ENCODE measurements at regions not wholly inside any gene's neighbourhood (a gene's known extent, or its start where the extent isn't known, plus 50 kb on each side); places are given as distances from the start of the nearest gene placed in this dataset.

DNA sequence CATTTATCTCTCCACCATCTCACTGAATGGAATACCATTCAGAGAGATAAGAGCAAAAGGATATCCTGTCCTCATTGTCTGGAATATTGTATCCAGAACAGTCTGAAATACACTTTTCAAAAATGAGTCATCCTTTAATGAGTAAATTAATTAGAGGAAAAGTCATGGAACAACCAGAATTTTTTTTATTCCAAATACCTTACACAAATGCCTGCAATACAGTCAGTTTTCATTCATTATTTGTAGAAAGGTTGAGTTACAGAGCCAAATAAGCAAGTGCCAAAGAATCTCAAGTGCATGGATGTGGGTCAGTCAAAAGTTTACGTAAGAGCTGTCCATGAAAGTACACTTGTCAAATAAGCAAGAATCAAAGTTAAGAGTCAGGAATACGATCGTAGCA, 482.6 kb downstream of the IPMK start:
- DNase-seq: no peak

DNA sequence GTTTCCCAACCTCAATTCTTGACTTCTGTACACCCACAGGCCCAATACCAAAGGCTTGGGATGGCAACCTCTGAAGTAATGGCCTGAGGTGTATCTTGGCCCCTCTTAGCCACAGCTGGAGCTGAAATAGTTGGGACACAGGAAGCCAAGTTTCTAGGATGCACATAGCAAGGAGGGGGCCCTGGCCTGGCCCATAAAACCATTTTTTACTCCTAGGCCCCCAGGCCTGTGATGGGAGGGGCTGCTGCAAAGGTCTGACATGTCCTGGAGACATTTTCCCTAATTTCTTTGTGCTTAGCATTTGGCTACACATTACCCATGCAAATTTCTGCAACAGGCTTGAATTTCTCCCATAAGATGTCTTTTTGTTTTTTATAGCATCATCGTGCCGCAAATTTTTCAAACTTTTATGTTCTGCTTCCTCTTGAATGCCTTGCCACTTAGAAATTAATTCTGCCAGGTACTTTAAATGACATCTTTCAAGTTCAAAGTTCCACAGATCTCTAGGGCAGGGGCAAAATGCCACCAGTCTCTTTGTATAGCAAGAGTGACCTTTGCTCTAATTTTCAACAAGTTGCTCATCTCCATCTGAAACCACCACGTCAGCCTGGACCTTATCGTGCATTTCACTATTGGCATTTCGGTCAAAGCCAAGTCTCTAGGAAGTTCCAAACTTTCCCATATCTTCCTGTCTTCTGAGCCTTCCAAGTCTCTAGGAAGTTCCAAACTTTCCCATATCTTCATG, 490.8 kb downstream of the IPMK start:
- DNase-seq: no peak

DNA sequence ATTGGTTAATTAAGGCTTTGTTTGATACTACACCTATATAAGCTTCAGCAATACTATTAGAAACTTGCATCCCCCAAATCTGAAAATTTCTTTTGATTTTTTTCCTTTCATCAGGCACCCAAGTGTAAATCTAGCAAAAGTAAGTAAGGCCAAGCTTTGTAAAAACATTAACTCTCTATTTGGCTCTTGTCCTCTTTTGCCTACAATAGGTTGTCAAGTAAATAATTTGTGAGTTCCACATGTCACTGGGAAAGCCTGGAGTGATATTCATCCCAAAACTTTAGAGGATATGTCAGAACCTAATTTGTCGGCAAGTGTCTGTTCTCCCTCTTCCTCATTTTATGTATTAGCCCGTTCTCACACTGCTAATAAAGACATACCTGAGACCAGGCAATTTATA, 492.4 kb downstream of the IPMK start:
- no peak for DNase-seq

DNA sequence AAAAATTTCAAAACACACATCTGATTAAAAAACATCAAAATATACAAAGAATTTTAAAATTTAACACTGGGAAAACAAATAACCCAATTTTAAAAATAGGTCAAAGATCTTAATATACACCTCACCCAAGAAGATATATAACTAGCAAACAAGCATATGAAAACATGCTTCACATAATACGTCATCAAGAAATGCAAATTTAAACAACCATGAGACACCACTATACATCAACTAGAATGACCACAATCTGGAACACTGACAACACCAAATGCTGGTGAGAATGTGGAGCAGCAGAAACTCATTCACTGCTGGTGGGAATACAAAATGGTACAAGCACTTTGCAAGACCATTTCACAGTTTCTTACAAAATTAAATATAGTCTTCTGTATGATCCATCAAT, 498.4 kb downstream of the IPMK start:
- no peak for DNase-seq

DNA sequence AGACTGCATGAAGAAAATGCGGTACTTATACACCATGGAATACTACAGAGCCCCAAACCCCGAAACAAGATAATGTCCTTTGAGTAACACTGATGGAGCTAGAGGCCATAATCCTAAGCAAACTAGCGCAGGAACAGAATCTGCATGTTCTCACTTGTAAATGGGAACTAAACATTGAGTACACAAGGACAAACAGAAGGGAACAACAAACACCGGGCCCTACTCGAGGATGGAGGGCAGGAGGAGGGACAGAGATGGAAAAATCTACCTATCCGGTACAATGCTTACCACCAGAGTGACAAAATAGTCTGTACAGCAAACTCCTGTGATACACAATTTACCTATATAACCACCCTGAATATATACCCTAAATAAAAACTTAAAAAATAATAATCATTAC, 507.9 kb downstream of the IPMK start:
- no peak for DNase-seq

DNA sequence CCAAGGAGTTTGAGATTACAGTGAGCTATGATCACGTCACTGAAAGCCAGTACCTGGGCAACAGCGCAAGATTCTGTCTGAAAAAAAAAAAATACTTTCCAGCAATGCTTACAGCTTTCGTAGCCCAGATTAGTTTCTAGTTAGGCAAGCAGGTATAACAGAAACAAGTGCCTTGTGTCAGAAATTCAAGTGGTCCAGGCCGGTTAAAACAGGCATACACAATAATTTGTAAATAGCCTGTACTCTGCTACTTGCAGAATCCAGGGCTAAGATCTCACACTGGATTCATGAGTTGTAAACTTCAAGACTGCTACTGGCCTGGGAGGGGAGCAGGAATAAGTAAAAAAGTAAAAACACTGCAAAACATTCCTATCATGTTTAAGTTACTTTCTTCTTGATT, 512.9 kb downstream of the IPMK start:
- no peak for DNase-seq

DNA sequence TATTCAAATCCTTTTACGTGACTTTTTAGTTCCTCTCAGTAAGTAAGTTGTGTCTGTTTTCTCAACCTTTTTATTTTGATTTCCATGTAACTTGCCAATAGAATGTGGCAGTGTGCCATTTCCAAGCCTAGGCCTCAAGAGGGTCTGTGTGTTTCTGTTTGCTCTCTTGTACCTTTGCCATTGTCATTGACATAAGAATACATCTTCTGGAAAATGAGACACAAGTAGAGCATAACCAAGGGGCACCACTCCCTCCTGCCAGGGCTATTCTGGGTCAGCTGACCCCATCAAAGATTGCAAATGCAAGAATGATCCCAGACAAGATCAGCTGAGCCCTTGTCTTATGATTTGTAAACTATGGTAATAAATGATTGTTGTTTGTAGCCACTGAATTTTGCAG, 524.0 kb downstream of the IPMK start:
- no peak for DNase-seq

DNA sequence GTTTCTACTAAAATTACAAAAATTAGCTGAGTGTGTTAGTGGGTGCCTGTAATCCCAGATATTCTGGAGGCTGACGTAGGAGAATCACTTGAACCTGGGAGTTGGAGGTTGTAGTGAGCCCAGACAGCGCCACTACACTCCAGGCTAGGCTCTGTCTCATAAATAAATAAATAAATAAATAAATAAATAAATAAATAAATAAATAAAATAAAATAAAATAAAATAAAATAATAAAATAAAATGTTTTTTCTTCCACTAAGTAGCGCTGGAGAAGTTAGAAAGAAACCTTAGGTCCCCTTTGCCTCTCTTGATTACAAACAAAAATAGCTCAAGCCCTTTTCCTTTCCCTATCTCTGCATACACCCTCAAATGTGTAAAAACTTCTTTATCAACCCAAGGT, 525.9 kb downstream of the IPMK start:
- no peak for DNase-seq

DNA sequence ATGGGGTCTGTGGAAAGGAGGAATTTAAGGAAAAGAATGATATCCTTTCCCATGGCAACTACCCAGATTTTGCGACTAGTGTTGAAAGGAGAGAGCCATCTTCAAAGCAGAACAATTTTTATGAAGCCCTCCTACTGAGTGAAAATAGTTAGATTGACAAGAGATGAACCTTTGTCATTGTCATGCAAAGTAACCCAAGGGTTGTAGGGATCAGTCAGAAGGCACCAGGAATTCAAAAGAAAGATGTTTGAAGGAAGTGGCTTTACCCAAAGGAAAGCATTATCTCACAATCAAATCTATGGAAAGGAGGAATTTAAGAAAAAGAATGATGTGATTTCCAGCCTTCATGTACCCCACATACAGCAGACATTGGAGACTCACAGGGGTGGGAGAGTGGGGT, 544.4 kb downstream of the IPMK start:
- DNase-seq: no peak

DNA sequence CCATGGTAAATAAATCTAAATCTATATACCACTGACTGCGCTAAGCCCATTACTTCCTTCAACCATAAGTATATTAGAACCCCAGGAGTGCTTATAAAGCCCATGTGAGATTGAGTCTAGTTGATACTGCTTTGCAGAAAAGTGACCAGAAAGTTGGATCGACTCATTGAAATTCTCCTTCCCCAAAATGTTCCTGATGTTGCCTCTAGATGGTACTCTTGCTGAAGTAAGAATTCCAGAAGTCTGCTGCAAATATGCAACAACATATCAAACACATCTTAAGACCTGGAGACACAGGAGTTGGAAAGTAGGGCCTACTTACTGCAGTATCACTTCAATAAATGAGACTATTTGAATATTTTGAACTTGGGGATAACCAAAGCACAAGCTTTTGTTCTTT, 550.8 kb downstream of the IPMK start:
- DNase-seq: no peak

DNA sequence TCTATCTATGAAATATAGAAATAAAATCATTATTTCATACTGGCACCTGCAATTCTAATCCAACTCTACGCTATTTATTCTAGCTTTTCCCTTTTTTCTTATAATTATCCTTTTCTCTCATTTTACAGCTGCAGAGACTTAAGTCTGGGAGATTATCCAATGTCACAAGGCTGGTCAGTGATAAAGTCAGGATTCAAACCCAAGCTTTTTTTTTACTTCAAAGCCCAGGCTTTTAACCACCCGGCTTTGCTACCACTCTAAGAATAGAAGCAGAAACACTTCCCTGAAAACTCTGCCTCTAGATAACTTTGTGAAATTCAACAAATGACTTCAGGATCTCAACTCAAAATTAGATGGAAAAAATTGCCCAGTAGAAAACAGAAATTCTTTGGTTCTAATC, 552.5 kb downstream of the IPMK start:
- DNase-seq: no peak

DNA sequence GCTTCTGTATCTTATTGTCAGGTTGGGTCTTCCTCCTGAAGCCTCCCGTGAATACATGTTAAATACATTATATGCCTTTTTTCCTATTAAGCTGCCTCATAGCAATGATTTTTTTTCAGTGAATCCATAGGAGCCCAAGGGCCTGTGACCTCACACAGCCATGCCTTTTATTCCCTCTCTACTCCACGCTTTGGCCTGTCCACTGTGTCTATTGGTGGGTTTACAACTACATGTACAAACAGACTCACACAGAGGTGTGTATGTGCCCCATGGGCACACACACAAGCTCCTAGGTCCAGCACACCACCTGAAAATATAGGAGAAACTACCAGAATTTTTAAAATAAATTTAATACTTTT, 560.4 kb downstream of the IPMK start:
- no peak for DNase-seq

DNA sequence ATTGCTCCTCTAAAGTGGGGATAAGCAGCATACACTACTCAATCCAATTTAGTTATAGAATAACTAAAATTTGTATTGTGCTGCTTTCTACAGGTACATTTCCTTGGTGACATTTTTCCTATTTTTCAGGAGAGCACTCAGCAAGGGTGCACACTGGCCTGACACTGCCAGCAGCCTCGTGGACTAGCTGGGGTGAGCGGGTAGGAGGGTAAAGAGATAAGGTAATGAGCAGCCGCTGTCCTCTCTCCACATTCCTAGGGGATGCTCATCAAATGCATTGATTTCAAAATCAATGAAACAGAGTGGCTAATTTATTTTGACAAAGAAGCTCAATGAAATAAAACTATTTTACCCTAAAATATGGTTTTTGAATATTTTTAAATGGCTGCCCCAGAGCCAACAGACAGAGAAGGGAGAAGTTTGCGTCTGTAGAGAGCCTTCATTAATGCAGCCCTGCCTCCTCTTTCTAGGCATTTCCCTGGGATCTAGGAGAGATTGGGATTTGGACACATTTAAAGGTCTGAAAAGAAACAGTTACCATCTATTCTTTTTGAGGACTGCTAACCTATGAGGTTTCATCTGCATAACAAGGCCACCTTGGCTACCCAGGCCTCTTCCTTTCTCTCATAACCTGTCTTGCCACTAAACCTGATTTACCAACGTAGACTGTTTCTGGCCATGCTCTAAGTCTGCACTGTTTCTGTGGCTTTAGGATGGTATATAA, 561.0 kb downstream of the IPMK start:
- no peak for DNase-seq

DNA sequence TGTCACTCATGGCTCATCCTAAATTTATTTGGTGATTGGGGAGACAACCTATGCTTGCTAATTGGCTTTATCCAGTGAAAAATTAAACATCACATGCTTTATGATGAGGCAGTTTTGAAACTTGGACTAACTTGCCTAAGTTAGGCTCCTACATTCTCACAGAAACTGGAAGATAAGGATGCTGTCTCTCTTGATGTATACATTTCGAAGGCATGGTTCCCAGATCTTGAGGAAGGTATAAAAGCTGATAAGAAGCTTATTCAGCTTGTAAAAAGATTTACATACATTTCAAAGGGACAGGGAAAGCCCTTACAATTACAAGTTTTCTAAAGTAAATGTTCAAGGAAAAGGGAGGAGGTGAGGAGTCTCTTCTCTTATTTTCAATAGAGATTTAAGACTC, 561.7 kb downstream of the IPMK start:
- no peak for DNase-seq

DNA sequence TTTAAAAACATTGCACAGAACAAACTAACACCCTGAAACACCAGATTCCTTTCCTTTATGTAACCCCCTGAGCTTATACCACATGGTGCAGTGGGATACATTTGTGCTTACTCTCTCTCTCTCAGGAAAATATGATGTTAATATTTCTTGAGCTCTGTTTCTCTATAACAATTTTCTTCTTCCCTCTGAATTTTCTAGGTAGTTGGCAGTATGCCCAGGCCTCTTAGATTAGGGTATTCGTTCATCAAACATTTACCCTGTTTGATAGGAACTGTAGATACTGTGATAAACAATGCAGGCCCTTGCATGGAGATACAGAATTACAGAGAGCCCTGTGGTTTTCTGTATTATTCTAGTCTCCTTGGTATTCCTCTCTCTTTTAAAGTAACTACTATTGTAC, 567.8 kb downstream of the IPMK start:
- no peak for DNase-seq

DNA sequence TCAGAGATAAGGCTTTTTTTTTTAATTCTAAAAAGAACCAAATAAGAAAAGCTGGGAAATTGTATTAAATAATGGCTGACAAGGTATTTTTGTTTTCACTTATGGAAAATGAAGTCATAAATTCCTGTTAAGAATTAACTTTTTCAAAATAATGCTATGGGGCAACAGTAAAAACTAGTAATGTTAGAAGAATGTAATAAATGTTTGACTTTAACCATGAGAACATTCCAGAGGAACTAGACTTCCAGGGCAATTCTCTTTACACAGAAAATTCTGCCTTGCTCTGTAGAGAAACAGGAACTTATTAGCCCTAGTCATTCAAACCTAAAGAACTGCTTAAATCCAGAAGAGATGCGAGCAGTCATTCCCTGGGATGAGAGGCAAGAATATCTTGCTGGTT, 571.1 kb downstream of the IPMK start:
- no peak for DNase-seq

DNA sequence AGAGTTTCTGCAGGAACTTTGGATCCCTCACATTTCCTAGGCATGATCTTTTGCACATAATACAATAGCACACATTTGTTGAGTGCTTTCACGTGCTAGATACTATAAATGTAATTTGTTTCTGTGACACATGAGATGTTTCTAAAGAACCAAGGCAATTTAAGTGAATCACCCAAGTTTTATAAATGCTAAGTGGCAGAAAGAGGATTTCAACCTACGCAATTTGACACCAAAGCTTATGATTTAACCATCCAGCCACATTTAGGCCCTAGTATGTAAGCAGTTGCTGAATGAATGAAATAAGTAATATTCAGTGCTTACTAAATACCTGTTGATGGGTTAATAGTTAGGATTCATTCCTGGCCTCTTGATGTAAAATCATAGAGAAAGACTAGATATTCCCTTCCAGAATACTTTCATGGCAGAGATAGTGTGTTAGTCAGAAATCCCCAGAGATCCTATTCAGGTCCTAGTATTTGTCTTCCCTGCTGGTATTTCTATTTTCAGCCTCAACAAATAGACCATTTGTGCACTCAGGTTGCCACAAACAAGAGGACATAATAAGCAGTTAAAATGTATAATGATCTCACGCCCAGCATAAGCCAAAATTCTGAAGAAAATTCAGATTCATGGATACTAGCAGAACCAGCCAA, 572.6 kb downstream of the IPMK start:
- DNase-seq: no peak

DNA sequence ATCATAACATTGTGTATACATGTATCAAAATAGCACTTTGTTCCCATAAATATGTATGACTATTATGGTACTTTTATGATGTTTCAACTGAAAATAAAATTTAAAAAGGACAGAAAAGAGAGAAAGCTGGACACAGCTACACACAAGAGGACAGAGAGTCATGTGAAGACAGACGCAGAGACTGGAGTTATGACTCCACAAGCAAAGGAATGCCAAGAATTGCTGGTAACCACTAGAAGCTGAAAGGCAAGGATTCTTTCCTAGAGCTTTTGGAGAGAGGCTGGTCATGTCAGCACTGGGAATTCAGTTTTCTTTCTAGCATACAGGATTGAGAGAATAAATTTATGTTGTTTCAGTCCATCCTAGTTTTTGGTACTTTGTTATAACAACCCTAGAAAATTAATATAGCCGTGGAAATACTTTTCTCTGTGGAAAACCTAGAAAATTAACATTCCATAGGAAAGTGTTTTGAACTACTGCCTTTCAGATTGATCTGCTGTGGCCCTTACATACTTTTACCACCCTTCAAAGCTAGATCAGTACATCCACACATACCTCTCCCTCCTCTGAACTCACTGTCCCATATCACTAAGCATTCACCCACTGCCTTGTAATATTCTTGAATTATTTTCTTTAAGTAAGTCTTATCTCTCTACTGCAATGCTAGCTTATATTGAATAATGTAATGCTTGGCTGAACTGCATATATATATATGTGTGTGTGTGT, 575.3 kb downstream of the IPMK start:
- no peak for DNase-seq

DNA sequence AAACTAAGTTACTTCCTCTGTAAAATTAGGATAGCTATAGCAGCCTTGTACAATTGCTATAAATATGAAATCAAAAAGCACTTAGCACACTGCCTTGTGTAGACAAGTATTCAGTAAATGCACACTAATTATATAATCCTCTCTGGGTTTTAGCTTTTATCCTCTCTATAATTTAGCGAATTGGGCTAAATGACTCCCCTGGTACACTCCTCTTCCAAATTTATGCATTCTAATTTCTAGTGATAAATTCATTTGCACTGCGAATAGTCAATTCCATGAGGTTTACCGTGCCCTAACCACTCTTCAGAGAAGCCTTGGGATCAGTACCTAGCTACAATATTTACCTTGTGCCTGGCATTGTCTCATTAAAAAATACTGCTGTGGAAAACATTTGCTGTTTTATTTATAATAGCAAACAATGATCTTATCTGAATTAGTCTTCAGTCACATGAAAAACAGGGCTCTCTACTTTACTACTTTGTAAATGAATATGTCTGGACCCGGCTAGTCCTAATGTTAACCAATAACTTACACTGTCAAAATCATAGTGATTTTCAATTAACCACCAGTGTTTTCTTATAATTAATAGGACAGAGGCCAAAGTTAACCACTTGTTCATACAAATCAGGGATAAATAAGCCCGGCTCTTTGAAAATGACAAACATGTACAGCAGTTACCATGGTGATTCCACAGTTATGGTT, 577.9 kb downstream of the IPMK start:
- DNase-seq: no peak

DNA sequence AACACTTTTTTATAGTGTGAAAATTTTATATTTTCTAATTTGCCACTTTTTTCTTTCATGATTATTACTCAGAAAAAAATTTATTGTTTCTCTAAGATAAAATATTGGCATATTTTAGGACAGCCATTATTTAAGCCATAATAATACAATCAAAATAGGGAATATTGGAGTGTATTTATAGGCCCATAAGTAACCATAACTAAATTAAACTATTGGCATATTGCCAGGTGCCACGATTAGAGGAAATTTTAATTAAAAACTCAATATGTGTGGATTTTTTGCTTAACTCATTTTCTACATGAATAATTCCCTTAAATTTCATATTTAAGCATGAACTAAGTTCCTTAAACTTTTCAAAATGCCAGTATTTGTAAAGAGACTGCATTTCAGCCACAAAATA, 587.8 kb downstream of the IPMK start:
- no peak for DNase-seq

DNA sequence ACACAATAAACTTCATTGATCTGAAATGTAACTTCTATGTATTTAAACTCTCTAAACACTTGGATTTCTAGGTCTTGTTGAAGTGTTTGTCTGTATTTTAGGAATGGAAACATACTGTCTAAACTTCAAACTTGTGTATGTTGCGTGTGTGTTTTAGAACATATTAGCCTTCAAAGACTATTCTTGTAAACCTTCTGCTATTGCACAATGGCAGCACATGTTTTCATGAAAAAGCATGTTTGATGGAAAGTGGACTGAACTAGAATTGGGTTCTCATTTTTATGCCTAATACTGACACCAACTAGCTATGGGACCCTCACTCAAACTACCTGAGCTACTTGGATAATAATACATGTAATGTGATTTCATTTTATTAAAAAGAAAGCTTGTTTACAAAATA, 592.6 kb downstream of the IPMK start:
- DNase-seq: no peak

DNA sequence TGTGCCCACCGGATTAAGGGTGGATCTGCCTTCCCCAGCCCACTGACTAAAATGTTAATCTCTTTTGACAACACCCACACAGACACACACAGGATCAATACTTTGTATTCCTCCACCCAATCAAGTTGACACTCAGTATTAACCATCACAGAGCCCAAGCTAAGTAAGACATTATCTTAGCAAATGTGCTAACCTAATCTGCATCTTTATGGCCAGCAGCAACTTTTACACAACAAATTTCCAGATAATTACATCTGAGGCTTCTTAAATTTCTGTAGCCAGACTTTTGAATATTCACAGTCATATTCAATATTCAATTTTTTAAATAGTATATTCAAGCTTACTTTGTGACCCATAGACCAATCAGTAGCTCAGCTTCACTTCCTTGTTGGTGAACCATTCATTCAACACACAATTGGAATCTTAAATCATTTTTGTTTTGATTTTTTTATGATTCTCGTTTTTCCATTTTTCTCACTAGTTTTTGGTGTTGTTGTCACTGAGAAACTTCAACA, 594.2 kb downstream of the IPMK start:
- no peak for DNase-seq

DNA sequence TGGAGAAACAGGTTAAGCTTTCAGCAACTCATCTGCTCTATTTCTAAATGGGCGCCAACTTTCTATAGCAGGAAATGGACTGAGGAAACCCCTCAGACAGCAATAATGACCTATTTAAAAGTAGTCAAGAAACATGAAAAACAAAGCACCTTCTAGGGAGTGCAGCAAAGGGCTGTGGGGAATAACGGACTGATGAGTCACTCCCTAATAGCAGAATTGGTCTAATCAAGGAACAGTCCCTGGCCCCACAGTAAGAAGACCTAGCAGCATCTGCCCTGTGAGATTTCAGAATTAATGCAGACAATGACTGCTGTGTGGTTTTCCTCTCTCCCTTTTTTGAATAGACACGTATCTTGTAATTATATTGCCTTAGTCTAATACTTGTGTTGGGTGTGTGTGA, 602.9 kb downstream of the IPMK start:
- no peak for DNase-seq
